IMR-90 (cell line): ENCODE measurements at regions not wholly inside any gene's neighbourhood (a gene's known extent, or its start where the extent isn't known, plus 50 kb on each side); places are given as distances from the start of the nearest gene placed in this dataset.

Experiments used
- ATAC-seq: fragments of 200-7000 bp; cut with Tn5 transposase; 2 replicates; pipeline ENCODE4 v1.9.1; 2020; ENCODE audit warnings: low read depth, mild to moderate bottlenecking, moderate library complexity
- BruUV-seq: library from RNA; stranded (reverse); fragments of 400-500 nt; replicated peaks from 2 replicates; lab custom pipeline; 2021; lab: Mats Ljungman, UMichigan
- CTCF ChIA-PET: fragments of 300-600 bp; formaldehyde crosslinking; extraction: SDS; loops from one replicate; lab custom pipeline; 2021; ENCODE audit warnings: antibody characterized with exemption; lab: Yijun Ruan, JAX
- POLR2A ChIA-PET: fragments of 300-600 bp; sonication (Branson Sonifier 250); formaldehyde crosslinking; loops from one replicate; lab custom pipeline; 2022; ENCODE audit warnings: antibody characterized with exemption; ENCODE audit not compliant: unreplicated experiment; lab: Charles Lee
- DNase-seq: peaks from one replicate; pipeline ENCODE4 v3.0.0; 2013
- H2AFZ ChIP-seq: replicated peaks from 2 replicates; pipeline ENCODE3; 2013; ENCODE audit warnings: low read length, mild to moderate bottlenecking; ENCODE audit not compliant: poor library complexity
- H2AK5ac ChIP-seq: 2 replicates; pipeline ENCODE4 v1.6.1; 2013; ENCODE audit warnings: low read depth, low read length, inconsistent platforms
- H2AK9ac ChIP-seq: replicated peaks from 2 replicates; pipeline ENCODE3; 2013; ENCODE audit warnings: mild to moderate bottlenecking, low read depth, low read length, moderate library complexity; ENCODE audit not compliant: poor library complexity
- H2BK120ac ChIP-seq: 2 replicates; pipeline ENCODE4 v1.6.1; 2013; ENCODE audit warnings: low read depth, low read length, inconsistent platforms
- H2BK15ac ChIP-seq: 3 replicates; pipeline ENCODE4 v1.6.1; 2013; ENCODE audit warnings: low read depth, low read length, inconsistent platforms
- H2BK20ac ChIP-seq: 2 replicates; pipeline ENCODE4 v1.6.1; 2013; ENCODE audit warnings: low read depth, mild to moderate bottlenecking, inconsistent platforms, low read length, moderate library complexity
- H2BK5ac ChIP-seq: 2 replicates; pipeline ENCODE4 v1.6.1; 2013; ENCODE audit warnings: mild to moderate bottlenecking, low read depth, low read length, inconsistent platforms; ENCODE audit not compliant: poor library complexity, severe bottlenecking
- H3K14ac ChIP-seq: replicated peaks from 2 replicates; pipeline ENCODE4 v1.6.1; 2013; ENCODE audit warnings: low read depth, low read length, inconsistent platforms
- H3K18ac ChIP-seq: 2 replicates; pipeline ENCODE4 v1.6.1; 2013; ENCODE audit warnings: low read depth, low read length, control low read depth
- H3K23ac ChIP-seq: 2 replicates; pipeline ENCODE4 v1.6.1; 2013; ENCODE audit warnings: low read depth, low read length, inconsistent platforms
- H3K27ac ChIP-seq: 2 replicates; pipeline ENCODE4 v1.5.1; 2013; ENCODE audit warnings: mild to moderate bottlenecking, control low read depth, low read length; ENCODE audit not compliant: insufficient read depth
- H3K27me3 ChIP-seq: 2 replicates; pipeline ENCODE4 v1.6.1; 2013; ENCODE audit warnings: low read length; ENCODE audit not compliant: control insufficient read depth, insufficient read depth
- H3K36me3 ChIP-seq: 2 replicates; pipeline ENCODE4 v1.6.1; 2013; ENCODE audit warnings: low read length, mixed read lengths; ENCODE audit not compliant: control insufficient read depth, insufficient read depth
- H3K4ac ChIP-seq: 2 replicates; pipeline ENCODE4 v1.6.1; 2013; ENCODE audit warnings: low read depth, low read length, inconsistent platforms
- H3K4me1 ChIP-seq: 2 replicates; pipeline ENCODE4 v1.6.1; 2013; ENCODE audit warnings: low read length, mixed read lengths; ENCODE audit not compliant: control insufficient read depth, insufficient read depth
- H3K4me2 ChIP-seq: 2 replicates; pipeline ENCODE4 v1.6.1; 2013; ENCODE audit warnings: low read depth, mild to moderate bottlenecking, control low read depth, low read length, moderate library complexity
- H3K4me3 ChIP-seq: 2 replicates; pipeline ENCODE4 v1.5.1; 2013; ENCODE audit warnings: low read depth, mild to moderate bottlenecking, control low read depth, low read length, moderate library complexity; ENCODE audit not compliant: insufficient read depth
- H3K56ac ChIP-seq: 2 replicates; pipeline ENCODE4 v1.6.1; 2013; ENCODE audit warnings: low read length, inconsistent platforms; ENCODE audit not compliant: insufficient read depth; ENCODE audit errors: extremely low read depth
- H3K79me1 ChIP-seq, 2 experiments: 2 replicates each; pipeline ENCODE4 v1.6.1; 2013; ENCODE audit warnings: low read length in 2 of 2, inconsistent platforms in 1 of 2, low read depth in 1 of 2
- H3K9ac ChIP-seq: 2 replicates; pipeline ENCODE4 v1.6.1; 2013; ENCODE audit warnings: low read depth, low read length, control low read depth
- H3K9me1 ChIP-seq: 2 replicates; pipeline ENCODE4 v1.6.1; 2013; ENCODE audit warnings: low read length, inconsistent platforms; ENCODE audit not compliant: insufficient read depth
- H3K9me3 ChIP-seq: 2 replicates; pipeline ENCODE4 v1.6.1; 2013; ENCODE audit warnings: low read length; ENCODE audit not compliant: control insufficient read depth, insufficient read depth
- H4K20me1 ChIP-seq: 2 replicates; pipeline ENCODE4 v1.6.1; 2013; ENCODE audit warnings: low read length, inconsistent platforms; ENCODE audit not compliant: insufficient read depth
- H4K5ac ChIP-seq: 2 replicates; pipeline ENCODE4 v1.6.1; 2013; ENCODE audit warnings: mild to moderate bottlenecking, low read depth, low read length, control low read depth
- H4K8ac ChIP-seq, 2 experiments: 2 replicates each; pipeline ENCODE4 v1.6.1; 2013; ENCODE audit warnings: low read depth in 2 of 2, low read length in 2 of 2, control low read depth in 1 of 2, inconsistent platforms in 1 of 2
- H4K91ac ChIP-seq: 2 replicates; pipeline ENCODE4 v1.6.1; 2013; ENCODE audit warnings: low read depth, low read length, inconsistent platforms; ENCODE audit not compliant: insufficient read depth
- BHLHE40 ChIP-seq: fragments of 150-350 bp; IDR thresholded peaks from 2 replicates; pipeline ENCODE4 v1.6.1; 2016; ENCODE audit warnings: mild to moderate bottlenecking, low read depth, low read length
- CEBPB ChIP-seq: IDR thresholded peaks from 2 replicates; pipeline ENCODE4 v1.6.1; 2012; ENCODE audit warnings: low read depth, low read length, improper control_type of control experiment
- CHD1 ChIP-seq: IDR thresholded peaks from 2 replicates; pipeline ENCODE4 v1.6.1; 2012; ENCODE audit warnings: low read depth, low read length, improper control_type of control experiment
- FOS ChIP-seq: fragments of 150-350 bp; IDR thresholded peaks from 2 replicates; pipeline ENCODE4 v1.6.1; 2016; ENCODE audit warnings: low read depth, low read length
- MAFK ChIP-seq: IDR thresholded peaks from 2 replicates; pipeline ENCODE4 v1.6.1; 2012; ENCODE audit warnings: low read depth, low read length, improper control_type of control experiment
- MAZ ChIP-seq: IDR thresholded peaks from 2 replicates; pipeline ENCODE4 v1.6.1; 2012; ENCODE audit warnings: low read depth, mild to moderate bottlenecking, low read length, improper control_type of control experiment, moderate library complexity, borderline replicate concordance
- MXI1 ChIP-seq: IDR thresholded peaks from 2 replicates; pipeline ENCODE4 v1.6.1; 2012; ENCODE audit warnings: low read depth, mild to moderate bottlenecking, low read length, moderate library complexity, borderline replicate concordance
- NFE2L2 ChIP-seq: fragments of 150-350 bp; IDR thresholded peaks from 2 replicates; pipeline ENCODE4 v1.6.1; 2016; ENCODE audit warnings: low read depth, mild to moderate bottlenecking, low read length
- POLR2A ChIP-seq: IDR thresholded peaks from 2 replicates; pipeline ENCODE4 v1.6.1; 2012; ENCODE audit warnings: mild to moderate bottlenecking, low read depth, low read length
- RAD21 ChIP-seq: IDR thresholded peaks from 2 replicates; pipeline ENCODE4 v1.6.1; 2012; ENCODE audit warnings: low read length, improper control_type of control experiment
- RCOR1 ChIP-seq: IDR thresholded peaks from 2 replicates; pipeline ENCODE4 v1.6.1; 2012; ENCODE audit warnings: mild to moderate bottlenecking, low read length, improper control_type of control experiment; ENCODE audit not compliant: insufficient replicate concordance
- RFX5 ChIP-seq: IDR thresholded peaks from 2 replicates; pipeline ENCODE4 v1.8.0; 2012; ENCODE audit warnings: low read depth, mild to moderate bottlenecking, low read length, moderate library complexity
- SMC3 ChIP-seq: fragments of 150-350 bp; IDR thresholded peaks from 2 replicates; pipeline ENCODE4 v1.6.1; 2016; ENCODE audit warnings: low read depth, mild to moderate bottlenecking, antibody characterized with exemption, low read length, moderate library complexity
- WGBS, 2 experiments: methylation state at CpG; one replicate each; pipeline versions ENCODE4 v1.1.5 to v1.1.7; 2013; ENCODE audit warnings: missing lambda C conversion rate in 2 of 2; ENCODE audit not compliant: insufficient read length in 1 of 2; ENCODE audit errors: extremely low coverage in 2 of 2; 5-methylcytosine and 5-hydroxymethylcytosine counted together
- dilution Hi-C: fragments of 300-500 bp; cut with HindIII; formaldehyde crosslinking; loops from one replicate; pipeline ENCODE4 v1.14.3; 2018; ENCODE audit warnings: low sequenced_read_pairs; ENCODE audit not compliant: unreplicated experiment
- in situ Hi-C: fragments of 300-500 bp; cut with MboI; formaldehyde crosslinking; loops from 3 replicates; pipeline ENCODE4 v1.14.3; 2019; ENCODE audit warnings: low sequenced_read_pairs, inconsistent platforms, mixed read lengths
- intact Hi-C: fragments of 100-400 bp; cut with micrococcal nuclease; formaldehyde crosslinking; loops from 2 replicates; pipeline ENCODE4 v1.10.0; 2022
- TF ChIP-seq, protein P1 (sequence below): fragments of 150-350 bp; IDR thresholded peaks from 2 replicates; pipeline ENCODE4 v1.6.1; 2017; ENCODE audit warnings: mild to moderate bottlenecking, antibody characterized with exemption, low read length, low read depth
- TF ChIP-seq, protein P2 (sequence below): fragments of 150-350 bp; IDR thresholded peaks from 2 replicates; pipeline ENCODE4 v1.6.1; 2016; ENCODE audit warnings: low read depth, mild to moderate bottlenecking, low read length, moderate library complexity, borderline replicate concordance
- TF ChIP-seq, protein P3 (sequence below): conservative IDR thresholded peaks from 2 replicates; pipeline ENCODE4 v1.5.1; 2012; ENCODE audit warnings: mild to moderate bottlenecking, low read depth, low read length, improper control_type of control experiment

DNA sequence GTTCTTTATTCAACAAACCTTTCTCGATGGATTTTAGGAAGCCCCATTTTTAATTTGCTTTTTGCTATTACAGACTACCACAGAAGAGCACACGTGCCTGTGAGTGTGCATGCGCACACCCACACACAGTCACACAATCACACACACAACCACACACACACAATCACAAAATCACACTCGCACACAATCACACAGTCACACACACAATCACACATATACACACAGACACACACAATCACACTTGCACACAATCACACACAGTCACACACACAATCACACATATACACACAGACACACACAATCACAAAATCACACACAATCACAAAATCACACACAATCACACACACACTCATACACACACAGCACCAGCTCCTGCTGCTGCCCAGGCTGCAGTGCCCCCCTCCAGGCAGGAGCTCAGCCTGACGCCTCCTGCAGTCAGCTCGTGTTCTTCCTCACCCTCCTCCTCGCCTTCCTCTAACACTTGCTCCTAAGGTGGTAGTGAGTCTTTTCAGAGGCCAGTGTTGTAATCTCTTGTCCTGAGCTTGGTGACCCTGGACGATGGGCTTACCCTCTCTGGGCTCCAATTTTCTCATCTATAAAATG lies 125.0 kb upstream of the SOX1 start:
- WGBS, 2 experiments: 71% methylated on average over 3 of the region's 8 CpGs; no CpG with 5 or more reads in 1 of the 2 experiments
- H3K9me1 ChIP-seq: no peaks in the 10 kb centered on the region
- H3K79me1 ChIP-seq: no peaks in the 10 kb centered on the region
- H3K56ac ChIP-seq: no peak overlapping the region
- no peak overlapping the region for H3K27ac ChIP-seq
- BruUV-seq: no TSS peak
- no peaks in the 10 kb centered on the region for H3K36me3 ChIP-seq
- no peak overlapping the region for H4K8ac ChIP-seq
- H3K9ac ChIP-seq: no peak overlapping the region
- ChIA-PET CTCF (no interaction called here), POLR2A (no interaction called here)
- H2AK5ac ChIP-seq: no peak overlapping the region
- no peak overlapping the region for H2BK20ac ChIP-seq
- H3K18ac ChIP-seq: no peak overlapping the region
- H2BK15ac ChIP-seq: no peak overlapping the region
- no peak overlapping the region for H2AFZ ChIP-seq
- in situ Hi-C loops (no loop called here), intact Hi-C loops (no loop called here), dilution Hi-C loops (no loop called here)
- no peak overlapping the region for H4K5ac ChIP-seq
- no peak overlapping the region for H3K4ac ChIP-seq
- no peak overlapping the region for H2BK5ac ChIP-seq
- H3K14ac ChIP-seq: no peak overlapping the region
- TF ChIP-seq NFE2L2: no peak
- no peak for TF ChIP-seq RCOR1
- TF ChIP-seq RFX5: no peak
- TF ChIP-seq, protein P1, sequence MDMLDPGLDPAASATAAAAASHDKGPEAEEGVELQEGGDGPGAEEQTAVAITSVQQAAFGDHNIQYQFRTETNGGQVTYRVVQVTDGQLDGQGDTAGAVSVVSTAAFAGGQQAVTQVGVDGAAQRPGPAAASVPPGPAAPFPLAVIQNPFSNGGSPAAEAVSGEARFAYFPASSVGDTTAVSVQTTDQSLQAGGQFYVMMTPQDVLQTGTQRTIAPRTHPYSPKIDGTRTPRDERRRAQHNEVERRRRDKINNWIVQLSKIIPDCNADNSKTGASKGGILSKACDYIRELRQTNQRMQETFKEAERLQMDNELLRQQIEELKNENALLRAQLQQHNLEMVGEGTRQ: no peak
- no peak for TF ChIP-seq MAZ
- TF ChIP-seq MXI1: no peak
- TF ChIP-seq, protein P2, sequence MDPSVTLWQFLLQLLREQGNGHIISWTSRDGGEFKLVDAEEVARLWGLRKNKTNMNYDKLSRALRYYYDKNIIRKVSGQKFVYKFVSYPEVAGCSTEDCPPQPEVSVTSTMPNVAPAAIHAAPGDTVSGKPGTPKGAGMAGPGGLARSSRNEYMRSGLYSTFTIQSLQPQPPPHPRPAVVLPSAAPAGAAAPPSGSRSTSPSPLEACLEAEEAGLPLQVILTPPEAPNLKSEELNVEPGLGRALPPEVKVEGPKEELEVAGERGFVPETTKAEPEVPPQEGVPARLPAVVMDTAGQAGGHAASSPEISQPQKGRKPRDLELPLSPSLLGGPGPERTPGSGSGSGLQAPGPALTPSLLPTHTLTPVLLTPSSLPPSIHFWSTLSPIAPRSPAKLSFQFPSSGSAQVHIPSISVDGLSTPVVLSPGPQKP: no peak
- TF ChIP-seq BHLHE40: no peak
- TF ChIP-seq, protein P3, sequence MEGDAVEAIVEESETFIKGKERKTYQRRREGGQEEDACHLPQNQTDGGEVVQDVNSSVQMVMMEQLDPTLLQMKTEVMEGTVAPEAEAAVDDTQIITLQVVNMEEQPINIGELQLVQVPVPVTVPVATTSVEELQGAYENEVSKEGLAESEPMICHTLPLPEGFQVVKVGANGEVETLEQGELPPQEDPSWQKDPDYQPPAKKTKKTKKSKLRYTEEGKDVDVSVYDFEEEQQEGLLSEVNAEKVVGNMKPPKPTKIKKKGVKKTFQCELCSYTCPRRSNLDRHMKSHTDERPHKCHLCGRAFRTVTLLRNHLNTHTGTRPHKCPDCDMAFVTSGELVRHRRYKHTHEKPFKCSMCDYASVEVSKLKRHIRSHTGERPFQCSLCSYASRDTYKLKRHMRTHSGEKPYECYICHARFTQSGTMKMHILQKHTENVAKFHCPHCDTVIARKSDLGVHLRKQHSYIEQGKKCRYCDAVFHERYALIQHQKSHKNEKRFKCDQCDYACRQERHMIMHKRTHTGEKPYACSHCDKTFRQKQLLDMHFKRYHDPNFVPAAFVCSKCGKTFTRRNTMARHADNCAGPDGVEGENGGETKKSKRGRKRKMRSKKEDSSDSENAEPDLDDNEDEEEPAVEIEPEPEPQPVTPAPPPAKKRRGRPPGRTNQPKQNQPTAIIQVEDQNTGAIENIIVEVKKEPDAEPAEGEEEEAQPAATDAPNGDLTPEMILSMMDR: no peak
- no peak for TF ChIP-seq POLR2A
- no peak for TF ChIP-seq CHD1
- no peak for TF ChIP-seq CEBPB
- no peak for TF ChIP-seq RAD21
- TF ChIP-seq MAFK: no peak
- TF ChIP-seq FOS: no peak
- TF ChIP-seq SMC3: no peak
- peaks cover 37% of the 10 kb centered on the region for H3K9me3 ChIP-seq
- H4K91ac ChIP-seq: no peak overlapping the region
- no peaks in the 10 kb centered on the region for H3K4me1 ChIP-seq
- ATAC-seq (no peak), DNase-seq (no peak)
- H3K4me3 ChIP-seq: no peak overlapping the region
- no peaks in the 10 kb centered on the region for H3K27me3 ChIP-seq
- H2AK9ac ChIP-seq: no peak overlapping the region
- no peak overlapping the region for H2BK120ac ChIP-seq
- H4K20me1 ChIP-seq: no peaks in the 10 kb centered on the region
- no peak overlapping the region for H3K23ac ChIP-seq
- H3K4me2 ChIP-seq: no peak overlapping the region
